ENCODE measurements at regions not wholly inside any gene's neighbourhood (a gene's known extent, or its start where the extent isn't known, plus 50 kb on each side); places are given as distances from the start of the nearest gene placed in this dataset.

- TF ChIP-seq POLR2A (IDR thresholded peaks at IDR 0.05): no peak
- no peak for TF ChIP-seq CTCF (IDR thresholded peaks at IDR 0.05)
Observed at GRCh38 chrX:40272141-40272540, 174.4 kb upstream of the BCOR start.

Data from suprapubic skin (tissue), 3 donors.